ENCODE measurements at regions not wholly inside any gene's neighbourhood (a gene's known extent, or its start where the extent isn't known, plus 50 kb on each side); places are given as distances from the start of the nearest gene placed in this dataset.
"Not testable (repeated sequence)": the region's sequence is repeated elsewhere in the genome, so short reads cannot be mapped to it uniquely, and the experiment has no call there.

DNA sequence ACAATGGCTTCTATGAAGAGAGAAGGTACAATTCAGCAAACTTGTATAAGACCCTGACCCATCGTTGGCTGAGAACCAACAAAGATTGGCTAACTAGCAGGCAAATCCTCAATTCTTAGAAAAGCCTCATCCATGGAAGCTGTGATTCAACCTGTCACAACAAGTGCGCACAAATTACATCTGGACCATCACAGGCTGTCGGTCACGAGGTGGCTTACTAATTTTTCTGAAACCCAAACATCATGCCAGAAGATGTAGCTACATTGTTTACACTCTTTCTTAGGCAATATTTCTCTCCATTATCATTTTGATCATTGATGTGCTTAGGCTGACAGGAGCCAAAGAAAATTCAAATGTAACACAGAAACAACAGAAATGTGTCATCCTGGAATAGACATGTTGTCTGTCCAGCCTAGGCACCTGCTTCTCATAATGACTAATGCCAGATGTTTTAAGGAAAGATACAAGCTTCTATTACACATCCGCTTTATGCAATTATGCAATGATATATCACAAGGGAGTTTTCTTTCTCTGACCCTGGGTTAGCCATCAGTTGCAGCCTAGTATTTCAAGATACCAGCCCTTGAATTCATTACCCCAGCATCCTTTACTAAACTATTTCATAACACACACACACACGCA lies 92.9 kb upstream of the DIO2 start:
- H3K9me3 ChIP-seq: no peaks in the 10 kb centered on the region
- H3K36me3 ChIP-seq (replicated peaks): no peaks in the 10 kb centered on the region
- H3K4me3 ChIP-seq: no peak overlapping the region
- in situ Hi-C loops (cut with MboI; ENCODE audit: low sequenced_read_pairs): no loop called here
- no peak for DNase-seq (ENCODE audit: low spot score in 2 of 2)
- H3K27me3 ChIP-seq (ENCODE audit: low read depth): no peaks in the 10 kb centered on the region
- H3K4me1 ChIP-seq: no peaks in the 10 kb centered on the region

DNA sequence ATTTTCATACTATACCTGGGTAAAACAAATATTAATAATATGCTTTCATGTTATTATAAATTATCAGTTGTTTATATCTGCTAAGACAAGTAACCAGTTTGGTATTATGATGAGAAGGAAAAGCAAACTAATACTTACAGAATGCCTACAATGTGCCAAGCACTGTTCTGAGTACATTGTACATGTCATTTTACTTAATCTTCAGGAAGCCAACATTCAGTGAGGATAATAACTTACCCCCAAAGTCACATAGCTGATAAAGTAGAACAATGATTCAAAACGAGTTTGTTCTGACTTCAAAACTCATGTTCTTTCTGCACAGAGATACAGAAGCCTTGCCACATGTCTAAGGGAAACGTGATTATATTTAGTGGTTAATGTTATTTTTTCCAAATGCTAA lies 89.0 kb upstream of the DIO2 start:
- in situ Hi-C loops (cut with MboI; ENCODE audit: low sequenced_read_pairs): no loop called here
- Histone ChIP-seq H3K36me3 (replicated peaks) (no peaks in the 10 kb centered on the region), H3K4me3 (no peak overlapping the region), H3K9me3 (no peaks in the 10 kb centered on the region), H3K4me1 (no peaks in the 10 kb centered on the region), H3K27me3 (ENCODE audit: low read depth) (no peaks in the 10 kb centered on the region)
- no peak for DNase-seq (ENCODE audit: low spot score in 2 of 2)

DNA sequence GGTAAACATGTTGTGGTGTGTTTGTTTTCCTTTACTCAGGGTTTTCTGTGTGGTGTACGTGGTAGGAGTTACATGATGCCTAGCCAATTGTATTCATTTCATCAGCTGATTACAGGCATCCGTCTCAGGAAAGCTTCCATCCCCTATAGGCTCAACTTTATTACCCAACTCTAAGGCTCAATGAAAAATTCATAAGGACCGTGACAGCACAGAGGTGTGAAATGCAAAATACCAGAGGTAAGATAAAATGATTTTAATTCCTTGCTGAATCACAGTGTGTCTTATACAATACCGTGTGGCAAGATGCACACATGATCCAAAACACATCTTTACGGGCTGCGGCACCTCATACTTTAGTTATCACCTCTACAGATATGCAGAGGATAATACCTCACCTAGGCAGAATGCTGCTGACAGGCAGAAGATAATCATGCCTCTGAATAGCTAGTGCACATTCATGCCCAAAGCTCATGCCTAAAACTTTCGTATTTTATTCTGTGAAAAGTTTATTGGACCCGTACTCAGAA lies 87.2 kb upstream of the DIO2 start:
- H3K27me3 ChIP-seq (ENCODE audit: low read depth): no peaks in the 10 kb centered on the region
- in situ Hi-C loops (cut with MboI; ENCODE audit: low sequenced_read_pairs): no loop called here
- H3K4me1 ChIP-seq: no peaks in the 10 kb centered on the region
- H3K4me3 ChIP-seq: no peak overlapping the region
- no peak for DNase-seq (ENCODE audit: low spot score in 2 of 2)
- H3K36me3 ChIP-seq (replicated peaks): no peaks in the 10 kb centered on the region
- H3K9me3 ChIP-seq: no peaks in the 10 kb centered on the region

DNA sequence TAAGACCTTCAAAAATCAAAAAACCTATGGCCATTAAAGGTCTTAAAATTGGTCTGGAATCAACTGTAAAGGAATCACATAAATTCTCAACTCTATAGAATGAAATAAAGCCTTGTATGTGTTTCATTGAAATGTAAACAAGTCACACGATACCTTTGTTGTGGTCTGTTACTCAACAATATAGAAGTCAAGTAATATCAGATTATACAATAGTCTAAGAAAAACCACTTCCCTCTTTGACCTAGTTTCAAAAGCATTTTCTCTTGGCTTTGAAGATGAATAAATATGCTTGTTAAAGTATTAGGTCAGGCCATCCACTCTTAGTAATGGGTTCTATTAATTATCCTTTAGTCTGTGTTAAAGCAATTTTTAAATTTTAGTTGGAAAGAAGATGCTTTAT lies 79.8 kb upstream of the DIO2 start:
- H3K4me3 ChIP-seq: no peak overlapping the region
- H3K4me1 ChIP-seq: no peaks in the 10 kb centered on the region
- no peaks in the 10 kb centered on the region for H3K9me3 ChIP-seq
- DNase-seq (ENCODE audit: low spot score in 2 of 2): no peak
- in situ Hi-C loops (cut with MboI; ENCODE audit: low sequenced_read_pairs): no loop called here
- H3K36me3 ChIP-seq (replicated peaks): no peaks in the 10 kb centered on the region
- H3K27me3 ChIP-seq (ENCODE audit: low read depth): no peaks in the 10 kb centered on the region

DNA sequence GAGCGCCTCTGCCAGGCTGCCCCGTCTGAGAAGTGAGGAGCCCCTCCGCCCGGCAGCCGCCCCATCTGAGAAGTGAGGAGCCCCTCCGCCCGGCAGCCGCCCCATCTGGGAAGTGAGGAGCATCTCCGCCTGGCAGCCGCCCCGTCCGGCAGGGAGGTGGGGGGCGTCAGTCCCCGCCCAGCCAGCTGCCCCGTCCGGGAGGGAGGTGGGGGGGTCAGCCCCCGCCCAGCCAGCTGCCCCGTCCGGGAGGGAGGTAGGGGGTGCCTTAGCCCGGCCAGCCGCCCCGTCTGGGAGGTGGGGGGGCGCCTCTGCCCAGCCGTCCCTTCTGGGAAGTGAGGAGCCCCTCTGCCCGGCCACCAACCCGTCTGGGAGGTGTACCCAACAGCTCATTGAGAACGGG lies 75.4 kb upstream of the DIO2 start:
- in situ Hi-C loops (cut with MboI; ENCODE audit: low sequenced_read_pairs): not testable (repeated sequence)

DNA sequence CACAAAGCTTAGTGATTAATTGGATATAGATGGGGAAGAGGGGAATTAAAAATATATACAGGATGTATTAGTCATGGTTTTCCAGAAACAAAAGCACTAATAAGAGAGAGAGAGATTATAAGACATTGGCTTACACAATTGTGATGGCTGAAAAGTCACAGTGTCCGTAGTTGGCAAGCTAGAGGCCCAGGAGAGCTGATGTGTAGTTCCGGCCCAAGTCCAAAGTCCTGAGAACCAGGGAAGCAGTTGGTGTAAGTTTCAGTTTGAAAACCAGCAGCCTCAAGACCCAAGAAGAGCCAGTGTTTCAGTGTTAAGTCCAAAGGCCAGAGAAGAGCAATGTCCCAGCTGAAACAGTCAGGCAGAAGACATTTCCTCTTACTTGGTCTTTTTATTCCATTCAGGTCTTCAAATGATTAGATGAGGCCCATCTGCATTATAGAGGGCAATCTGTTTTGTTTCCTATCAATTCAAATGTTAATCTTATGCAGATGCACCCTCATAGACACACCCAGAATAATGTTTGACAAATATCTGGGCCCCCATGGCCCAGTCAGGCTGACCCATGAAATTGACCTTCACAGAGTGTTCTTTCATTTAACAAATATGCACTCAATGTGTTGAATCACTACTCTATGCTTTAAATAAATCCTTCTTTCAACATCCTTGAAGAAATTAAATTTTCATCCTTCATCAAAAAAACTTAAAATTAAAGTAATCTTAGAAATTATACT lies 67.2 kb upstream of the DIO2 start:
- no peaks in the 10 kb centered on the region for H3K27me3 ChIP-seq (ENCODE audit: low read depth)
- H3K4me1 ChIP-seq: no peaks in the 10 kb centered on the region
- no peaks in the 10 kb centered on the region for H3K9me3 ChIP-seq
- H3K36me3 ChIP-seq (replicated peaks): no peaks in the 10 kb centered on the region
- no peak for DNase-seq (ENCODE audit: low spot score in 2 of 2)
- in situ Hi-C loops (cut with MboI; ENCODE audit: low sequenced_read_pairs): no loop called here
- H3K4me3 ChIP-seq: no peak overlapping the region

More for the DNA sequence above, 75.4 kb upstream of the DIO2 start:
- H3K27me3 ChIP-seq (ENCODE audit: low read depth); H3K9me3 ChIP-seq; H3K4me3 ChIP-seq; H3K4me1 ChIP-seq; DNase-seq (ENCODE audit: low spot score in 2 of 2); H3K36me3 ChIP-seq (replicated peaks): not testable (repeated sequence)

DNA sequence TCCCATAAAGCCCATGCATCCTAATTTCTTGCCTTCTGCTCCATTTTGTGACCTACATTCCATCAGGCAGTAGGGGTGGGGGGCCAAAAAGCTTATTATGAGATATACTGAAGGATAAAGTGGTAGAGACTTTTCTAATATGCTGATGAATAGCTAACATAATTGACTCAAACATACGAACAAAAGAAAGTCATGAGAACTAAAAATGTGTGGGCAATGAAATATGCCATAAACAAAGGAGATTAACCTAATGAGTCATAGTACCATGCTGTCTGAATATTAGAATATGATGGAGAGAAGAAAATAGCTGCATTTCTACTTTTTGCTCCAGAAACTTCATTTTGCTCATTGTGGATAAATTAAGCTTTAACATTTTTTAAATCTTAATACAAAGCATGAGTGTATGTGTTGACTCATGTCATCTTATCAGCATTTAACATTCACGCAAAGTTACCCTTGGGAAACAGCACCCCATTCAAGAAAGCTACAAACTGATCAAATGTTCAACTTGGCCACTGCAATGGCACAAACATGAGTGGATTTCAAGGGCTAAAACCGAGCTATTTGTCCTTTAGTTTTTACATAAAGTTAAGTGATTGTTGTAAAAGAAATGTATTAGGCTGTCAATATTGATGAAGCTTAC lies 64.0 kb upstream of the DIO2 start:
- H3K27me3 ChIP-seq (ENCODE audit: low read depth): no peaks in the 10 kb centered on the region
- no peaks in the 10 kb centered on the region for H3K4me1 ChIP-seq
- DNase-seq (ENCODE audit: low spot score in 2 of 2): no peak
- no peaks in the 10 kb centered on the region for H3K9me3 ChIP-seq
- no peak overlapping the region for H3K4me3 ChIP-seq
- no peaks in the 10 kb centered on the region for H3K36me3 ChIP-seq (replicated peaks)
- in situ Hi-C loops (cut with MboI; ENCODE audit: low sequenced_read_pairs): no loop called here

DNA sequence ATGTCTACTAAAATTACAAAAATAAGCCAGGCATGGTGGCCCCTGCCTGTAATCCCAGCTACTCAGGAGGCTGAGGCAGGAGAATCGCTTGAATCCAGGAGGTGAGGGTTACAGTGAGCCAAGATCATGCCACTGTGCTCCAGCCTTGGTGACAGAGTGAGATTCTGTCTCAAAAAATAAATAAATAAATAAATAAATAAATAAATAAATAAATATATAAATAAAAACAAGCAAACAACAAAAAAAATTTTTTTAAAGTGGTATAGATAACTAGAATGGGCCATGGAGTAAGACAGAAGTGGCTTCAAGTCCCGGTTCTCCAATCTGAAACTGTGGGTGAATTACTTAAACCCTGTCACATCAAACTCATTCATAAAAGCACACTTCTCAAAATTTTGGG lies 63.0 kb upstream of the DIO2 start:
- DNase-seq (ENCODE audit: low spot score in 2 of 2); in situ Hi-C loops (cut with MboI; ENCODE audit: low sequenced_read_pairs); H3K27me3 ChIP-seq (ENCODE audit: low read depth); H3K9me3 ChIP-seq; H3K36me3 ChIP-seq (replicated peaks); H3K4me3 ChIP-seq; H3K4me1 ChIP-seq: not testable (repeated sequence)

DNA sequence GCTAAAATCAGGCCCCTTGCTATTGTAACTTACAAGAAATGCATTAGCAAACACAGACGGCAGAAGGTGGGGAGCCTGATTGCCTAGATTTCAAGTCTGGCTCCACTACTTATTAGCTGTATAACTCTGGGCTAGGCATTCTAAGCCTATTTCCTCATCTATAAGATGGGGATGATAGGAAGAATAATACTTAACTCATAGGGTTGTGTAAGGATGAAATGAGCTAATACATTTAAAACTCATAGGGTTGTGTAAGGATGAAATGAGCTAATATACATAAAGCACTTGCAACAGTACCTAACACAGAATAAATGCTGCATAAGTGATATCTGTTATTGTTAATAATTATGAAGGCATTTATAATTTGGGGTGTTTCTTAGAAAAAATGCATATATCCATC lies 60.1 kb upstream of the DIO2 start:
- Histone ChIP-seq H3K4me3 (no peak overlapping the region), H3K4me1 (no peaks in the 10 kb centered on the region), H3K9me3 (no peaks in the 10 kb centered on the region), H3K27me3 (ENCODE audit: low read depth) (no peaks in the 10 kb centered on the region), H3K36me3 (replicated peaks) (no peaks in the 10 kb centered on the region)
- DNase-seq (ENCODE audit: low spot score in 2 of 2): no peak
- in situ Hi-C loops (cut with MboI; ENCODE audit: low sequenced_read_pairs): no loop called here

DNA sequence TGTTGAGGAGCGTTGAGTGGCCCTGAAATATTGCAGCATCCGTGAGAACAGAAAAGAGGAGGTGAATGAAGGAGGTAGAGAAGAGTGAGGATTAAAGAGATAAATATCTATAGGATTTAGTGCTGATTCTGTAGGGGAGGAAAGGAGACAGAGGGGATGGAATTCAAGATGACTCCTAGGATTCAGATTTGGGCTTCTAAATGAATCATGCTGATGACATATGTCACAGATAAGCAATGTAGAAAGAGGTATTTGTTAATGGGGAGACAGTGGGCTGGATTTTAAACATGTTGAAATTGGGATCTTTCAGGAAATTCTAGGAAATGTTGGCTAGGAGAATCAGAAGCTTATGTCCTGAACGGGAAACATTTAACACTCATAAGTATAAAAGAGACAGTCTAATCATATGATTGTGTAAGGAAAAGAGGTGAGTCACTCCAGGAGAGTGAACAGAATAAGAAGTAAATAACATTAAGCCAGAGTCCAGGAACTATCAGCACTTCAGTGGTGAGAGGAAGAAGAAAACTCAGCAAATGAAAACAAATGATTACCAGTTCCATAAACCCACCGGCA lies 58.1 kb upstream of the DIO2 start:
- no peaks in the 10 kb centered on the region for H3K4me1 ChIP-seq
- no peaks in the 10 kb centered on the region for H3K9me3 ChIP-seq
- in situ Hi-C loops (cut with MboI; ENCODE audit: low sequenced_read_pairs): no loop called here
- H3K4me3 ChIP-seq: no peak overlapping the region
- no peak for DNase-seq (ENCODE audit: low spot score in 2 of 2)
- no peaks in the 10 kb centered on the region for H3K27me3 ChIP-seq (ENCODE audit: low read depth)
- H3K36me3 ChIP-seq (replicated peaks): no peaks in the 10 kb centered on the region

DNA sequence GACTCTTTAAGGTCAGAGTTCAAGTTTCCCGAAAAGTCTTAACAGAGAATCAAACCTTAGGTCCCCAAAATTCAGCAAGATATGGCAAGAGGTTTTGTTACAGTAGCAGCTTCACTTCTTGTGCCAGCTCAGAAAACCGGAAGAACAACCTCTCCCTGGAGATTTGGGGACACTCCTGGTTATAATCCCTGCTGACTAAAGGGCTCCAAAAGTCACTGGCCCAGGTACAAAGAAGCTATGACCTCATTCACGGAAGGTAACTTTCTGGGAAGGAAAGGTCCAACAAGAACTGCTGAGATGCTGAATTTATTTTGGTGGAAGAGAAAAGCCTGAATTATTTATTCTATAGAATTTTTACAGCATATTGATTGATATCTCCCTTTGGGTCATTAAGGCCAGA lies 55.6 kb upstream of the DIO2 start:
- Histone ChIP-seq H3K4me1 (no peaks in the 10 kb centered on the region), H3K4me3 (no peak overlapping the region), H3K36me3 (replicated peaks) (no peaks in the 10 kb centered on the region), H3K27me3 (ENCODE audit: low read depth) (no peaks in the 10 kb centered on the region), H3K9me3 (no peaks in the 10 kb centered on the region)
- DNase-seq (ENCODE audit: low spot score in 2 of 2): no peak
- in situ Hi-C loops (cut with MboI; ENCODE audit: low sequenced_read_pairs): no loop called here

DNA sequence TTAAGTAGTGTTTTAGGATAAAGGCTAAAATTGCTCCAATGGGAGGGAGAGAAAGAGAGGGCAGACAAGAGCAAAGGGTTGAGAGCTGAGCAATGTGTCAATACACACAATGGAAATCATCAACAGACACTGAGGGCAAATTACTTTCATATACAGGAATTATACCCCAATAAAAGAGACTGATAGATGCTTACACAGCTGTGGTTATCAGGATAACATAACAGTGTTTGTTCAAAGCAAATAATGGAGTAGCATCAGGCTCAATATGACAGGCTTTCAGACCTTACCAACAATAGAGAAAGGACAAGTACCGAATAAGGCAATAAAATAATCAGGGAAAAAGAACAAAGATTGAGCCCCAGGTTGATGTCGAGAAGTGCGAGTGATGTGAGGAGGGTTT lies 53.4 kb upstream of the DIO2 start:
- Histone ChIP-seq H3K36me3 (replicated peaks) (no peaks in the 10 kb centered on the region), H3K4me3 (no peak overlapping the region), H3K27me3 (ENCODE audit: low read depth) (no peaks in the 10 kb centered on the region), H3K9me3 (no peaks in the 10 kb centered on the region), H3K4me1 (no peaks in the 10 kb centered on the region)
- no peak for DNase-seq (ENCODE audit: low spot score in 2 of 2)
- in situ Hi-C loops (cut with MboI; ENCODE audit: low sequenced_read_pairs): no loop called here

Data from HAP-1 (cell line).